ENCODE measurements at regions not wholly inside any gene's neighbourhood (a gene's known extent, or its start where the extent isn't known, plus 50 kb on each side); places are given as distances from the start of the nearest gene placed in this dataset.

- no peak for ATAC-seq (ENCODE audit: low FRiP score in 2 of 2)
- Histone ChIP-seq H3K4me3 (no peak overlapping the region), H3K27ac (no peak overlapping the region), H3K27me3 (no peaks in the 10 kb centered on the region), H3K4me1 (no peaks in the 10 kb centered on the region), H3K9me3 (no peaks in the 10 kb centered on the region), H3K36me3 (no peaks in the 10 kb centered on the region)
- no peak for DNase-seq
- WGBS, 2 donors: 45 to 46% methylated on average over 3 of the region's 3 CpGs
- TF ChIP-seq POLR2A (IDR thresholded peaks at IDR 0.05) (no peak), POLR2AphosphoS5 (IDR thresholded peaks at IDR 0.05) (no peak), EP300 (IDR thresholded peaks at IDR 0.05) (no peak)
- TF ChIP-seq, protein P1, sequence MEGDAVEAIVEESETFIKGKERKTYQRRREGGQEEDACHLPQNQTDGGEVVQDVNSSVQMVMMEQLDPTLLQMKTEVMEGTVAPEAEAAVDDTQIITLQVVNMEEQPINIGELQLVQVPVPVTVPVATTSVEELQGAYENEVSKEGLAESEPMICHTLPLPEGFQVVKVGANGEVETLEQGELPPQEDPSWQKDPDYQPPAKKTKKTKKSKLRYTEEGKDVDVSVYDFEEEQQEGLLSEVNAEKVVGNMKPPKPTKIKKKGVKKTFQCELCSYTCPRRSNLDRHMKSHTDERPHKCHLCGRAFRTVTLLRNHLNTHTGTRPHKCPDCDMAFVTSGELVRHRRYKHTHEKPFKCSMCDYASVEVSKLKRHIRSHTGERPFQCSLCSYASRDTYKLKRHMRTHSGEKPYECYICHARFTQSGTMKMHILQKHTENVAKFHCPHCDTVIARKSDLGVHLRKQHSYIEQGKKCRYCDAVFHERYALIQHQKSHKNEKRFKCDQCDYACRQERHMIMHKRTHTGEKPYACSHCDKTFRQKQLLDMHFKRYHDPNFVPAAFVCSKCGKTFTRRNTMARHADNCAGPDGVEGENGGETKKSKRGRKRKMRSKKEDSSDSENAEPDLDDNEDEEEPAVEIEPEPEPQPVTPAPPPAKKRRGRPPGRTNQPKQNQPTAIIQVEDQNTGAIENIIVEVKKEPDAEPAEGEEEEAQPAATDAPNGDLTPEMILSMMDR (IDR thresholded peaks at IDR 0.05): no peak
Measured at GRCh38 chr1:192045131-192045530, 113.1 kb upstream of the RGS18 start.

GRCh38 chr1:192053531-192053971 lies 104.7 kb upstream of the RGS18 start:
- no peaks in the 10 kb centered on the region for H3K9me3 ChIP-seq
- no peaks in the 10 kb centered on the region for H3K36me3 ChIP-seq
- TF ChIP-seq POLR2A (IDR thresholded peaks at IDR 0.05) (no peak), POLR2AphosphoS5 (IDR thresholded peaks at IDR 0.05) (no peak), EP300 (IDR thresholded peaks at IDR 0.05) (no peak)
- TF ChIP-seq, protein P1 (IDR thresholded peaks at IDR 0.05): no peak
- 68 to 84% methylated on average over 2 of the region's 2 CpGs for WGBS, 2 donors
- ATAC-seq (ENCODE audit: low FRiP score in 2 of 2): no peak
- no peak overlapping the region for H3K27ac ChIP-seq
- no peaks in the 10 kb centered on the region for H3K4me1 ChIP-seq
- no peaks in the 10 kb centered on the region for H3K27me3 ChIP-seq
- no peak overlapping the region for H3K4me3 ChIP-seq
- no peak for DNase-seq

DNA sequence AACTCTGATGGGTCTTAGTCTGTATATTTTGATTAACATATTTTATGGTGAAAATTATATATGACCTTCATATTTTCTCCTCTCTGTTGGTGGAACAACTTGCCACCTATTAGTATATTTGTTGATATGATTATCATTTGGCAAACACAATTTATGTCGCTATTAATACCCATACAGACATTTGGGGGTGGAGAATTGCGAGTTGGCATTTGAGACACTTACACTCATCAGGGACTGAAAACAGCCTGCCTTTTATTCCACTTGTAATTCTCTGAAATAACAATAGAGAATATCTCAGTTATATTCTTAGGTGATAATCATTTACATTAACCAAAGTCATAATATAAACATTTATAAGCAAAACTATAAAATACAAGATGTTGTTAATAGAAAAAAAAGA lies 100.5 kb upstream of the RGS18 start:
- no peaks in the 10 kb centered on the region for H3K4me1 ChIP-seq

DNA sequence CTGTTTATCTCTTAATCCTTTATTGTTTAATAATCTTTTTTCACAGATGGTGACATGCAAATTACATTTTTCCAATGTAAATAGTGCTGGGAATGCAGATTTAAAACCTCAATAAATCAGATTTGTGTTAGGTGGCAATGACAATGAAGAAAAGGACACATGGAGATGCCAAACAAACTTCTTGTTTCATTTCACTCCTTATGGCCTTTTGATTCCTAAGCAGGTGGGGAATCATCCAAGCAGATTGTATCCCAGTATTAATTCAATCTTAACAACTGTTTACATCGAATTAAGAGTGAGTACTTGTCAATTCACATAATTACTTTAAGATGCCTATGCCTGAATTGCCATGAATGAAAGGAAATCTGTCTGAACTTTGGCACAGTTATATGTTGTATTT lies 98.9 kb upstream of the RGS18 start:
- Histone ChIP-seq H3K4me1 (no peaks in the 10 kb centered on the region), H3K27me3 (no peaks in the 10 kb centered on the region), H3K27ac (no peak overlapping the region), H3K9me3 (no peaks in the 10 kb centered on the region), H3K4me3 (no peak overlapping the region), H3K36me3 (no peaks in the 10 kb centered on the region)
- 58 to 65% methylated on average over 1 of the region's 1 CpG for WGBS, 2 donors
- TF ChIP-seq EP300 (IDR thresholded peaks at IDR 0.05) (no peak), POLR2AphosphoS5 (IDR thresholded peaks at IDR 0.05) (no peak), POLR2A (IDR thresholded peaks at IDR 0.05) (no peak)
- TF ChIP-seq, protein P1 (IDR thresholded peaks at IDR 0.05): no peak
- DNase-seq: no peak
- no peak for ATAC-seq (ENCODE audit: low FRiP score in 2 of 2)

More for the DNA sequence above, 100.5 kb upstream of the RGS18 start:
- Histone ChIP-seq H3K27ac (no peak overlapping the region), H3K27me3 (no peaks in the 10 kb centered on the region), H3K9me3 (no peaks in the 10 kb centered on the region), H3K4me3 (no peak overlapping the region), H3K36me3 (no peaks in the 10 kb centered on the region)
- 73 to 75% methylated on average over 2 of the region's 2 CpGs for WGBS, 2 donors
- TF ChIP-seq POLR2A (IDR thresholded peaks at IDR 0.05): no peak
- no peak for TF ChIP-seq POLR2AphosphoS5 (IDR thresholded peaks at IDR 0.05)
- TF ChIP-seq, protein P1 (IDR thresholded peaks at IDR 0.05): no peak
- TF ChIP-seq EP300 (IDR thresholded peaks at IDR 0.05): no peak
- no peak for DNase-seq
- ATAC-seq (ENCODE audit: low FRiP score in 2 of 2): no peak

DNA sequence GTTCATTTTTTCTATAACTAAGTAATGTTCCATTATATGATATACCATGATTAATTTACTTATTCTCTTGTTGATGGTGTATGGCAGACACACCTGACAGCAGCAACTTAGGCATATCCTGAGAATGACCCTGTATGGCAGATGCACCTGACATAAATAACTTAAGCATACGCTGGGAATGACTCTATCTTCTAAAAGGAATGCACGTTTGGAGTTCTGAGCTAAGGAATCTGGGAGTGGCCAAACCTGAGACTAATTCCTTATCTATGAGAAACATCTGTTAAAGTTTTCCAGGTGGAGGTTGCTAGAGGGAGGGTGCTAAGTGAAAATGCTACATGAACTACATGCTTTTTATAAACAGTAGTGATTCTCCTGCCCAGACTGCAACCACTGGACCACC lies 96.7 kb upstream of the RGS18 start:
- ATAC-seq (ENCODE audit: low FRiP score in 2 of 2): no peak
- WGBS, 2 donors: 49 to 59% methylated on average over 2 of the region's 2 CpGs

More for the DNA sequence above, 96.7 kb upstream of the RGS18 start:
- Histone ChIP-seq H3K4me1 (no peaks in the 10 kb centered on the region), H3K27me3 (no peaks in the 10 kb centered on the region), H3K36me3 (no peaks in the 10 kb centered on the region), H3K9me3 (no peaks in the 10 kb centered on the region), H3K27ac (no peak overlapping the region), H3K4me3 (no peak overlapping the region)
- no peak for DNase-seq
- no peak for TF ChIP-seq EP300 (IDR thresholded peaks at IDR 0.05)
- TF ChIP-seq, protein P1 (IDR thresholded peaks at IDR 0.05): no peak
- no peak for TF ChIP-seq POLR2A (IDR thresholded peaks at IDR 0.05)
- no peak for TF ChIP-seq POLR2AphosphoS5 (IDR thresholded peaks at IDR 0.05)

Measured in upper lobe of left lung (tissue), 6 donors.